ENCODE measurements at regions not wholly inside any gene's neighbourhood (a gene's known extent, or its start where the extent isn't known, plus 50 kb on each side); places are given as distances from the start of the nearest gene placed in this dataset.
A peak's percentile ranks its signal among the peaks of the same experiment; 100 is the strongest.

DNA sequence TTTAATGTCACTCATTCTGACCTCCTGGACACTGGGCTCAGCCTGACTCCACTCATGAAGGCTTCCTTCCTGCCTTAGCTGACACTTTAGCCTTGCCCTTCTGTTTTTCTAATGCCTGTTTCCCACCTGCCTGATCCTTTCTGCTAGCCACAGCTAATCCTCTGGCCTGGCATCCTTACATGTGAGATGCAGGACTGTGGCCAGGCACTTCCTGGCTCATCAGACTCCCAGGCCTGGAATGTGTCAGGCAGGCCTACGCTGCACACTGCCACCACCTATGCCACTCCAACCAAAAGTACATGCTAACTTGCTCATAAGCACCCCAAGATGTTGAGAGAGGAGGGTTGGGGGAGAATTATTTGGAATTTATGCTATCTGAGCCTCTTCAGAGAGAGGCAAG, 138.8 kb upstream of the NALF2 start:
- FAIRE-seq (no peak), DNase-seq (ENCODE audit: low spot score) (no peak)

DNA sequence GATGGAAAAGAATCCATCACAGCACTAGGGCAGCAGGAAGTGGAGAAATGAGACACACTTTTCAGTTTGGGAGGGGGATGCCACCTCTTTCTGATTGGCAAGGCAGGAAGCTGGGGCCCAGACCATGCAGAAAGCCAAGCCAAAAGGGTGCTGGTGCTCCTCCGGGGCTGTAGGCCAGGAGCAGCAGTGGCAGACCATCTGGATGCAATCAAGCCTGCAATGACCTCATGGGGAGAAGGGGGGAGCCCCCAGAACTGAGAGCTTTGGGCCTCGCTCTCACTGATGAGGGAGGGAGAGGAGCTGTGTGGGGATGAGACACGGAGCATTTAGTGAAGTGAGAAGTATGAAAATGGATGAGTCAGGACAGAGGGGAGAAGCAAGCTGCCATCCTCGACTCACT, 141.3 kb upstream of the NALF2 start:
- no peak for DNase-seq (ENCODE audit: low spot score)
- FAIRE-seq = no peak

DNA sequence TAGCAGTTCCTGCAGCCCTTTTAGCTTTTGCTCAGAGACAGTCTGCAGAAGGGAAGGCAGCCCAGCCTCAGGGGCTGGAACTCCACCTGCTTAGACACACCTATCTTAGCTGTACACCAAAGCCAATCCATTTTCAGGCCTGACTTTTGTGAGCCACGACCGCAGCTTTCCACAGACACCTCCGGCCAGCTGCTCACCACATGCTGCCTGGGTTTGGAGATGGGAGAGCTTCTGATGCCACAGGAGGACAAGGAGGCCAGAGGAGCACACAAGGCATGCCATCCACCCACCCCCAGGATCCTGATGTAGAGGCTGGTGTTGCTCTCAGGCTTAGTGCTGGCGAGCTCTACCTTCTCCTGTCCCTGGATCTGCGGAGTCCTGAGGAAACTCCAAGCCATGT, 141.8 kb upstream of the NALF2 start:
- FAIRE-seq = no peak
- no peak for DNase-seq (ENCODE audit: low spot score)

DNA sequence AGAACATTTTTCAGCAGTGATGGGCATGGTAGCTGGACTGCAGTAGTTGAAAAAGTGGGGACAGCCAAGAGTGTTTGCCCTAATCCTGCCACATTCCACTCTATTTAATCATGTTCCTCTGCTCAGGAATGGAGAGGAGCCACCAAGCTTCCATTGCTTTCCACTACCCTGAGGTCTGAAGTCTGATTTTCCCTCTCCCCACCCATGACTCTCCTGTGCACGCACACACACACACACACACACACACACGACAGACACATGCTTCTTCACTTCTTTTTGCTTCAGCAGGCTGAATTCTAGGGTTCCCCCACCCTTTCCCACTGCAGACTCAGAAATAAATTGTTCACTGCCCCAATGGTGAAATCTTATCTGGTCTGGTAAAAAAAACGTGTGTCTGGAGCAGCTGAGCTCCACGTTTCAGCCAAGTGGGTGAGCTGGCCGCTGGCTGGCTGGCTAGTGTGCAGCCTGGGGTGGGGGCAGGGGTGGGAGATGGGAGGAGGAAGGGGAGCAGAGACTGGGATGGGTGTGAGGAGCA, 142.7 kb upstream of the NALF2 start:
- DNase-seq (ENCODE audit: low spot score) (peak; percentile 20), FAIRE-seq (no peak)

DNA sequence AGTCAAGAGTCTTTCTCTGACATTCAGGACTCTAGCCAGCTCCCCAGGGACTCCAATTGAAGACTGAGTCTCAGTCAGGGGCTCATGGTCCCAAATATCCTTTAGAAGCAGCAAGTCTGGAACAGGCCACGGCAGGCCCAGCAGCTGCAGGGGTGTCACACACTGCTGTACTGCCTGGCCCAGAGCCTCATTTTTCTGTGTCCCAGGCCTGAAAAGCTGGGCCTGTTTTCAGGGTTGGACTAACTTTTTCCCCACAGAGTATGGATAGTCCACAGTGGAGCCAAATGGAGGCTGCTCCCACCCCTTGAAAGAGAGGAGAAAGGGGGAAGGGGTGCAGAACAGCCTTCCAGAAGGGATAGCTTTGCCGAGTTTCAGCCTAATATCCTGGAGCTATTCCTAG, 146.8 kb upstream of the NALF2 start:
- FAIRE-seq (no peak), DNase-seq (ENCODE audit: low spot score) (no peak)

DNA sequence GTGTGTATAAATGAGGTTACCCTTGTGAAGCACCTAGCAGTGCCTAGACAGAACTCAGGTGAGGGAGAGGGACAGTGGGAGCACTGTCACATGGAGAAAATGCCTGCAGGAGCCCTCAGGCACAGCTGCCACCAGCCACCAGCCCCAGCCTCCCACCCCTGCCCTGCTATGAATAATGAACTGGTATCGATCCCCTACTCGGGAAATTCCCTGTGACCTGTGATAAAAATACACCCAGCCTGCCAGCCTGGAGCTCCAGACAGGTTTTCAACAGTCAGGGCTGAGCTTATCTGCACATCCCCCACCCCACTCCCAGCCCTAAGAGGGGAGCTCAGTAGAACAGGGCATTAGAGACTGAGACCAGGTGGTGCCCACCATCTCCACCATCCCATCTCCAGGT, 159.6 kb upstream of the PJA1 start:
- FAIRE-seq (no peak), DNase-seq (ENCODE audit: low spot score) (no peak)

DNA sequence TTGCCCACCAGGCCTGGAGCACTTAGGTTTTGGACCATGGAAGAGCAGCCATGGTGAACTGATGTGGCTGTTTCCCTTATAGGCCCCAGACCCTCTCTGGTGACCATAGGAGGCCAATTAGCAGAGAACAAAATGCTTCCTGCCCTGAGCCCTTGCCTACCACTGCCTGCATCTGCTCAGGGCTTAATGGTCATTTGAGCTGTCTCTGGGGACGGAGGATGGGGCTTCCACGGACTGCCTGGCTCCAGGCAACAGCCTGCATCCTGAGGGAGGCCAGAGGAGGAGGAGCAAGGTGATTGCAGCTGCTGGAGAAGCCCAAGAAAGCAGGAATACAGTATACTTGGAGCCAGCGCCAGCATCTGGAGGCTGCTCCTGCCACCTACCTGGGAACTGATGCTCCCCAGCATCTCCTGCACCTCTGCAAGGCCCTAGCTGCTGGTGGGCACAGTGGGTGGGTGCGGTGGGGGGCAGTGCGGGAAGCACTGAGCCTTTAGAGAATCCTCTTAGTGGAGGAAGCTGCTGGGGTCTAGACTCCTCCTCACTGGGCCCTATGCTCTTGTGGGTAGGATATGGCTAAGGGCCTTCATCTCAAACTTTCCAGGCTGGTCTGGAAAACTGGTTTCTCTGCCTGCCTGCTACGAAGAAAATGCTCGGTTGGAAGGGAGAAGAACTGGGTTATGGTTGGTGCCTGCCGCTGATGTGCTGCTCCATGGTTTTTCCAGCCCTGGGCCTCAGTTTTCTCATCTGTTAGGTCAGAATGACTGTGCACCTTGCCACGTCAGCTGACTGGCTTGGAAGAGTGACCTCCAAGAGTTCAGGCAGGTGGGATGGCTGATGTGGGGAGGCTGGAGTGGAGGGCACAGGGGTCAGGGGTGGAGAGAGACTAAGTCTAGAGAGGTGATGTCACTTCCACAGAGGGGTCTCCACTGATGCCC, 158.8 kb upstream of the PJA1 start:
- FAIRE-seq = no peak
- peak; percentile 0 for DNase-seq (ENCODE audit: low spot score)

DNA sequence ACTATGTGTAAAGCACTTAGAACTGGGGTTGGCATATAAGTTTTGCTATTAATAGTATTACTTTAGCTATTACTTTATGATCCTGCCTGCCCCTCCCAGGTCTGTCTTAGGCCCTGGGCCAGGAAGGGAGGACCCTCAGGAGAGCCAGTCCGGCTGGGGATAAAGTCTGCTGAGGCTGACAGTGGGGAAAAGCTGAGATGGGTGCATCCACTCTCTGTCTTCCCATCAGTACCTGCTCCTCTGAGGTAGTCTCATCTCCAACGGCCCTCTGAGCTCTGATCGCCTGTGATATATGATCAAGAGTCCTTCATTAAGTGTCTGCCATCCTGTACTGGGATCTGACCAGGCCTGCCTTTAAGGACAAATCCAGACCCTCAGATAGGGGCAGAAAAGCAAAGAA, 156.5 kb upstream of the PJA1 start:
- DNase-seq (ENCODE audit: low spot score) = peak; percentile 0
- FAIRE-seq = no peak

DNA sequence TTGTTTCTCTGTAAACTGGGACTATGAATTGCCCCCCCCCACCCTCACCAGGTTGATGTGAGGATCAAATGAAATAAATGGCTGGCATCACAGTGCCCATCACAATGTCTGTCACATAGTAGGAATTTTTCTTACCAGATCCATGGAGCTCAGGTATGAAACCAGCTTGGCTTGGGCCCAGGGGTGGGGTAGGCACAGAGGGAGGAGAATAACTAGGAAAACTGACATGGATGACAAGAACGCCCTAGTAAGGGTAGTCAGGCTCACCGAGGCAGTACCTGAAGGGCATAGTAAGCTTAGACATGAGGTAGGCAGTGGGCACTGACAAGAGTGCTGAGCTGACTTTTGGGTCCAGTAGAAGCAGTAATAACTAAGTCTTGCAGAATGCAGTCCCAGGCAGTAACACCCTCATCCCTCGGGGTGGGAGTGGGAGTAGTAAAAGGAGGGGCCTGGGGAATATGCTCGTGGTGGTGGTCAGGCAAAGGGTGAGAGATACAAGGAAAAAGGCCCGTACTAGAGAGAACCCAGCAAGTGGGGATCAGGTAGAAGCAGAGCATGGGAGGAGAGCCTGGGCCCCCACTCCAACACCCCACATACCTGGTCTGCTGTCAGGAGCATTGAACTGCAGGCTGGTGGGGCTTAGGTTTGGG, 155.9 kb upstream of the PJA1 start:
- FAIRE-seq = no peak
- DNase-seq (ENCODE audit: low spot score) = no peak

DNA sequence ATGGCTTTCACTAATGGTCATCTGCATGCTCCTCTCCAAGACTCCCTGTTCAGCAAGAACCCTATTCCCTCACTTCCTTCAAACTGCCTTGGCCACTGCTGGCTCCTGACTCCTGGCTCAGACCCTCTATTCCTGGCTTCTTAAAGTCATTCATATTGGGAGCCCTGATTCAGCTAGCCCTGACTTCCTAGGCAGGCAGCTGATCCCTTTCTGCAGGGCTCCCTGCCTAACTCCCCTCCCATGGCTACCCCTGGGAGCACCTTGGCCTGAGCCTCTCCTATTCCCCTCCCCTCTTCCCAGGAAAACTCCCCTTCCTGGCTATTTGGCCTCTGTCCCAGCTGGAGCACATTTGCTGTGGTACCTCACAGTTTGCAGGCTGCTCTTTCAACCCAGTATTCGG, 154.9 kb upstream of the PJA1 start:
- FAIRE-seq = no peak
- DNase-seq (ENCODE audit: low spot score) = no peak

DNA sequence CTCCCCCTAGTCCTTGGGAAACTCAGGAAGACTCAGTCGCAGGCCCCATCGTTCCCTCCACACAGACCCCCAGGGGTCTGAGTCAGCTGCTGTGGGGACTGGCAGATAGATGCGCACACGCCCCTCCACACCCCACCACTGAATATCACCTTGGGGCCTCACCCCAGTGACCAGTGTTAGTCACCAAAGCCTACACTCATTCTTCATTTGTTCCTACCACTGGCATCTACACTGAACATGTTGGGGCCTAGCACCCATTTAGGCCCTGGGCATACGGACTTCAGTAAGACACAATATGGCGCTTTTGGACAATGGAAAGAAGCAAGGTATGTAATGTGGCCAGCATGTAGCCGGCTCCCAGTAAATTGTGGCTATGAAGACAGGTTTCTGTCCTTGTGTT, 154.1 kb upstream of the PJA1 start:
- FAIRE-seq (no peak), DNase-seq (ENCODE audit: low spot score) (no peak)

DNA sequence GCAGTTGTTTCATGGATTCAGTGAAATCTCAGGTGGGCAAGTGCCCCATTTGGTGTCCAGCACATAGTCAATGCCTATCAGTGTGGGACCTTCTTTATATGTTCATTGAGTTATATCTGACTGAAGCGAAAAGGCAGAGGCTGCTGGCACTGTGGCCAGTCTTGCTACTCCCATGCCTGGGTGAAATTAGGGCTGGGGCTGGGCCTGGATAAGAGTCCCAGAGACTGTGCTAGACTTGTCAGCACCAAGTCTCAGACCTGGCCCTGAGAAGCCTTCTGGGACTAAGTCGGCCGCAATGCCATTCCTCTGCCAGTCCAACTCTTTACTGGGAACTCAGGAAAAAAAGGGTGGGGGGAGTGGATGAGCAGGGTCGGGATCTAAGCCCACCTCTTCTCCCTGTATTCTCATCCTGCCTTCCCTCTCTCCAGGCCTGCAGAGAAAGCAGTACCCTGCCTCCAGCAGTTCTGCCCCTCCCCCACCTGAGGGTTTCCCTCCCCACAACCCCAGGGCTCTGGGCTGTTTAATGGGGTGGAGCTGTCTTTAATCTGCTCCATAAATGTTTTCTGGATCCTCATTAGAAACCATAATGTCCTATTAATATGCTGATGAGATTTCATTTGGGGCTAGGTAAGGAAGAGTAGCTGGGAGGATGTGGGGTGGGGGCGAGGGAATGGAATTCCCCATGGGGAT, 153.5 kb upstream of the PJA1 start:
- DNase-seq (ENCODE audit: low spot score) (no peak), FAIRE-seq (no peak)

DNA sequence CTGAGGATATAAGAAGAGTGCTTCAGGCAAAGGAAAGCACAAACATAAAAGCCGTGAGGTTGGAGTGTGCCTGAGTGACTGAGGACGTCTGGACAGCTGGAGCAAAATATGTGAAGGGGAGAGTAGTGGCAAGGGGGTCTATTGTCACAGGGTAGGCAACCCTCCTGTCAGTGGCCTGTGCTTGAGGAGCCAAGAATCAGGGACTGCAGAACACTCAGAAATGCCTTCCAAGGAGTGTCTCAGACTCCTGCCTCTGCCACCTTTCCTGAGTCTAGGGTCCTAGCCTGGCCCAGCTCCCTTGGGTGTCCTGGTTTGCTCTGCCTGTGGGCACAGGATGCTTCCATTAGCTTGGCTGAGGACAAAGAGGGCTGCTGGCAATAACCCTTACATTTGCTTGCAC, 152.5 kb upstream of the PJA1 start:
- FAIRE-seq (no peak), DNase-seq (ENCODE audit: low spot score) (no peak)

DNA sequence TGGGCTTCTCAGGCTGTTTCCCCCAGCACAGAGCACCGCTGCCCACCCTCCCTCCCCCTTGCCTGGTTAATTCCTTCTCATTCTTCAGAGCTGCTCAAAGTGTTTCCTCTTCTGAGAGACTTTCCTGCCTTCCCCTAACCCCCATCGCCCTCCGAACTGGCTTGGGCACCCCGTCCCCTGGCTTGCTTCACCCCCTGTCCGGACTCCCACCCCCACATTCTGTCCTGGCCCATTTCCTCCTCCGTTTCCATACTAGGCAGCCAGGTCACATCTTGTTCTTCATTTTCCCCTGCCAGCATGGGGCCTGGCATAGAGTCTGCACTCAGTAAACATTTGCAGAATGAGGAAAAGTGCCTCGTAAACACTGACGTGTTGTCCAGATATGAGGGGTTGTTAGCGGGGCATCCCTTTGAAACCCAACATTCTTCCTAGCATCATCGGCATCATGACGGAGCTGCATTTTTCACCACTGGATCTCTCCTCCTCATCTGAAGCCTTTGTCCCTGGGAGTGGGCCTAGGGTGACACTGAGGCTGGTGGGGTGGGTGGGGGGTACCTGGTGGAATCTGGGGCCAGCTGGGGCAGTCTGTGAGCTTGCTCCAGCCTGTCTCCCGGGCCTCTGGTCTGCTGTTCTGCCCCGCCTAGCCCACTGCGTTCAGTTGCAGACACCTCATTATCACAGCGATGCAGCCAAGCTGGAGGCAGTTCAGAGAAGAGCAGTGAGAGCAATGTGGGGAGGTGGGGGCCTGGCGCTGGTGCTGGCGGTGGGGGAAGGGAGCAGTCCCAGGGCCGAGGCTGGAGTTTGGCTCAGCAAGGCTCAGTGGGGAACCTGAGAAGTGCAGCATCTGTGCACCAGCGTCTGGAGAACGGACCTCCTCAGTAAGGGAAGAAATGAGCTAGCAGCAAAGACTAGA, 149.4 kb upstream of the PJA1 start:
- DNase-seq (ENCODE audit: low spot score) (no peak), FAIRE-seq (no peak)

DNA sequence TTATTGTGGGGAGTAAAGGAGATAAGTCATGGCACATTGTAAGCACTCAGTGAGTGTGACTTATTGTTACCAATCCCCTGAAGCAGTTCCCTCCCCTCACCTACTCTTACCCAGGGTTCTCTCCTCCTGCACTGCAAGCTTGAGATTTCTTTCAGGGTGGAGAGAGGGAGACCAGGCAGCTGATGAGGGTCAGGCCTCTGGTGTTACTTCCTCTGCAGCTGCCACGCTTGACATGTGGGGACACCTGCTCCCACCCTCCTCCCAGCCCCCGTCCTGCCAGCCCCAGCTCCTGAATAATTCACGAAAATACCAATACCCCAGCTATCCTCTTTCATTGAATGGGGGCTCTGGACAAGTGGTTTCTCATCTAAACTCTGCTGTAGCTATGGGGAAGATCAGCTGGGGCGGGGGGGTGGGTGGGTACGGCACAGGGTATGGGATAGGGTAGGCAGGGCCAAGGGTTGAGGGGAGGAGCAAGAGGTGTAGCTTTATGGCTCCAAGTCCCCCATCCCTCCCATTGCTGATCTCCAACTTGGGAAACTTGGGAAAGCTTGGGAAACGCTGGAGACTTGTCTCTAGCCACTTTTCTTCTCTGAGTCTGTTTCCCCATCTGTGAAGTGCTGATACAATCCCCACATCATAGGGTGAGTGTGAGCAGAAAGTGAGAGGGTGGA, 148.5 kb upstream of the PJA1 start:
- FAIRE-seq (no peak), DNase-seq (ENCODE audit: low spot score) (no peak)

DNA sequence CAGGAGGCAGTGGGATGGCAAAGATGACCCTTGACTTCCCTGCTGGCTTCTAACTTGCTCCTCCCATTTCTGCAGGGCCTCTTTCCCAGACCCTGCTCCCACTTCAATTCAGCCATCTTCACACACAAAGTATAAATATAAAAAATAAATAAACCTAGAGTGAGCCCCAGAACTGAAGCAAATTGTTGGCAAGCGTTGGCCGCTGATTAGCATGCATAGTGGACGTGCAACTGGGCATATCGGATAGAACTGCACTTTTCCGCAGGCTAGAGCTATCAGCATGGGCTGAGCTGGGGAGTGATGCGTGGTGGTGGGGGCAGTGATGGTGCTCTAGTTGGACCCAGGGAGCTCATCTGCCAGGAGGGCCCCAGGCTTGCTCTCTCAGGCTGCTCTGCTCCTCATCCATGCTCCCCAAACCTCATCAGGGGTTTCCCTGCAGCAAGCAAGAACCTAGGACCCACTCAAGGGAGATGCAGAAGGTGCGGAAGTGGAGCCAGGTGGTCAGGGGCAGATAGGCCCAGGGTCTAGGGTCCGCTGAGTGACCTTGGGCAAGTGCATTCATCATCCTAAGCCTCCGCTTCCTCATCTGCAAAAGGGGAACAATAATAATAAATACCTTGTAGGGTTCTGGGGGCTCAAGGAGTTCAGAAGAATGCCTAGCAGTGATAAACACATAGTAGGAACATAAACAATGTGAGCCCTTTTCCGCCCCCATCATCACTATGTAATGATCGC, 146.8 kb upstream of the PJA1 start:
- FAIRE-seq (no peak), DNase-seq (ENCODE audit: low spot score) (no peak)

DNA sequence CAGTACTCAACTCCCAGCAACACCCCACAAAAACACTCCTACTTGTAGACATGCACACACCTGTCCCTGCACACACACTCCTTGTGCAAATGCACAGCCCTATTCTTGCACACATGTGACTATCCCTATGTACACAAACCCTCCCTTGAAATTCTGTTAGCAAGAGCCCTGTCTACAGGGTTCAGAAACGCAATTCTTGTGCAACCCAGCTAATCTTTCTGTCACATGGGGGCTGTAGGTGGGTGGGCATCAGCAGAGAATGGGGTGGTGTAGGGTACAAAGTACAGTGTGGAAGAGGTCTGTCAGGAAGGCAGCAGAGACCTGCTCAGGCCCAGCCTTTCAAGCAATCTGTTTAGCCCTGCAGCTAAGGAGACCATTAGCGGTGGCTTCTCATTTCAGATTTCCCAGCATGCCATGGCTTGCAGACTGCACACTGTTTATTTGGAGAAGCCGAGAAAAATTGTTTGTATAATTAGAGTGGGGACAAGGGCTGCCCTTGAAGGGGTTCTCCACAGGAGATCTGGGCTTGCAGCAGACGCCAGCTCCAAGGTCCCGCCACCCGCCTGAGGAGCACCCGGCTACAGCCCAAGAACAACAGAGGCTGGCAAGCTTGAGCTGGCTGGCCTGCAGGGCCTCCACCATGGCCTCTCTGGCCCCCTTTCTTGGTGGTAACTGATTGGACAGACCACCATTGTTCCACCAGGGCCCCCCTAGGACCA, 144.0 kb upstream of the PJA1 start:
- DNase-seq (ENCODE audit: low spot score) = no peak

DNA sequence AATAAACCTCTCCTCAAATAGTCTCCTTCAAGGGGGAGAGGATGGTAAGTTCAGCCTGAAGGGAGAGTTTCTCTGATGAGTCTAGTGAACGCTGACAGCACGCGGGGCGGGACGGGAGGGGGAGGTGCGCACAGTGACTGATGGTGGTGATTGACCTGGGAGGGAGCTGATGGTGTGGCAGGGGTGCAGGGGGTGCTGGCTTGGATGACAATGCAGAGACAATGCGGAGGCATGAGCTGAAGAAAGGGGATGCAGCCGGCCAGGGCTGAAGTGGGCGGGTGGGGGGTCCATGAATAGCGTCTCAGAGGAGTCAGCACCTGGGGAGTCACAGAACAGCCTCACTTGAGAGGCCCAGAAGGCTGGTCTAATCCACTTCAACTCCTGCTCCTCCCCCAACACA, 142.5 kb upstream of the PJA1 start:
- FAIRE-seq (no peak), DNase-seq (ENCODE audit: low spot score) (no peak)

More for the DNA sequence above, 144.0 kb upstream of the PJA1 start:
- FAIRE-seq = no peak

DNA sequence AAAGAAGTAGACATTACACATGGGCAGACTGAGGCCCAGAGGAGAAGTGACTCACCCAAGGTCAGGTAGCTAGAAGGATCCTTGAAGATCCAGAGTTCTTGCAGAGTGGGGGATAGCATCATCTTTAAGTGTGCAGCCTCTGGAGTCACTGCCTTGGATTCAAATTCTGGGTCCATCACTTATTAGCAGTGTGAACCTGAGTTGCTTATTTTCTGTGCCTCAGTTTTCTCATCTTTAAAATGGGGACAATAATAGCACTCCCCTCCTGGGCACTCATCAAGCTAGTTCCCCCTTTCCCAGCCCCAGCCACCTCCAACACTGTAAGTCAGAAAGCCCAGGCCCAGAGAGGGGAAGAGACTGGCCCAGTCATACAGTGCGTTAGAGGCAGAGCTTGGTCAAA, 141.8 kb upstream of the PJA1 start:
- no peak for FAIRE-seq
- DNase-seq (ENCODE audit: low spot score) = no peak

All from urothelium cell line (cell line).